Stimulated activated CD8-positive, alpha-beta memory T cell treated with anti-CD3 and anti-CD28 coated beads, Interleukin-15, amount 100 ng/mL, for 48 hours (primary cell): ENCODE measurements at regions not wholly inside any gene's neighbourhood (a gene's known extent, or its start where the extent isn't known, plus 50 kb on each side); places are given as distances from the start of the nearest gene placed in this dataset.

Experiments
- DNase-seq, 2 donors: peaks; one replicate each; pipeline ENCODE4 v3.0.0-alpha.2; 2020; ENCODE audit warnings: low read depth in 2 of 2

DNA sequence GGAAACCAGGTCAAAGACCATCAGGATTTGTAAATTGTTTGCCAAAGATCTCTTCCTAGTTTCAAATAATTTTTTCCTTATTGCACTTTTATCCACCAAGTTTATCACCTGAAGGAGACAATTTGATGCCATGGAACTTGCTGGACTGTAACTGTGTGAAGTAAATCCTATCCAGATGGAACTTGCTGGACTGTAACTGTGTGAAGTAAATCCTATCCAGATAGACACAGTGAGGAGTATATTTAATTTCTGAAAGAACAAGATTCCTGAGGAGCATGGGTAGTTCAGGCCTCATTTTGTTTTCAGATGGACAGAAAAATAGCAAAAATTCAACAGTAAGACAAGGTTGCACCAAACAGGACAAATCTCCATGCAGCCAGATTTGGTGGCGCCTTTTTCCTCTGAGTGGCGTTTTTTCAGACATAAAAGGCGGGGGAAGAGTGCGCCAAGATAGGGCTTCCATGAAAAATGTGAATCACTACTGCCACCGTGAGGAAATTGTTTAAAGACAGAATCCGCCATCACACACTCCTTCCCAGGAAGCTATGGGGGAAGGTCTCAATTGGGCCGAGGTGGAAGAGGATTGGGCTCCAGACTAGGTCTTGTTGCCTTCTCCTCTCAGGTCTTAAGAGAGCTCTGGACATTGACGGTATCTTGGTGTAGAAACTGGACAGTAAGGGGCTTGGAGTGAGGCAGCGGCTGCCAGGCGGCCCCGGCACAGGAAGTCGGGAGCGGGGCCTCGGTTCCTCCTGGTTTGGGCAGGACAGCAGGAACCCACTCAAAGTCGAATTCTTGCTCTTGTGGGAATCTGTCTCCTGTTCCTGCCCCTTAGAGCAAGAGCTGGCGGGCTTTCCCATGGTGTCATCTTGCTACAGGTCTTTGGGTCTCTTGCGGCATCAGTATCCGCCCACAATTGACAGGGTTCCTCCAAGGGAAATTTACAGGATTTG, 234.7 kb downstream of the OR13H1 start:
- DNase-seq: peak in 1 of 2 donors; percentile 38

DNA sequence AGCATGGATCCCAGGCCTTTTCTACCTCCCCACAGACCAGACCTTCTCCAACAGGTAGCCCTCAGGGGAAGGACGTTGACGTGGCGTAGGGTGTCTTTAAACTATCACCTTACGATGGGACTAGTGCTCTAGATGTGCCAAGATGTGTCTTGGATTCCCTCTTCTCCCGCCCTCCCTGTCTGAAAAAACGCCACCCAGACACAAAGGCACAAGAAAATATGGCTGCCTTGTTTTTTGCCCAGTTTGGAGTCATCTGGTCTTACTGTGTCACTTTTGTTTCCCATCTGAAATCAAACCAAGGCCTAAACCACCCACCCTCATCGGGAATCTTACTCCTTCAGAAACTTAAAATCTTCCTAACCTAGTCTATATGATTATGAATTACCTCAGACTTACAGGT, 235.4 kb downstream of the OR13H1 start:
- no peak for DNase-seq

DNA sequence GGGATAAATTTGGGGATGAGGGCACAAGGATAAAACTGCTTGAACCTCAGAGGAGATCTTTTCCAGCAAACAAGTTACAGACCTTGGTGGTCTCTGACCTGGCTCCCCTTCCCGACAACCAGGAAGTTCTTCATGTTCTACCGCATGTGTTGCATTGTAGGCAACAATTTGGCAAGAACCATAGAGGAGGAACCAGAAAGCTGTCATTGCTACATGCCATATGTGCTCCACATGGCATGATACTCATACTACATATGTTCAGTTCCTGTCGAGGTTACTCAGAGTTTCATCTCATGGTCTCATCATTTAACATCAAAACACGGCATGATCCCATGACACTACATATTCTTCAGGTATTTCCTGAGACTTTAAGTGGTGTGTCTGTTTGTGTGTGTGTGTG, 235.9 kb downstream of the OR13H1 start:
- no peak for DNase-seq

DNA sequence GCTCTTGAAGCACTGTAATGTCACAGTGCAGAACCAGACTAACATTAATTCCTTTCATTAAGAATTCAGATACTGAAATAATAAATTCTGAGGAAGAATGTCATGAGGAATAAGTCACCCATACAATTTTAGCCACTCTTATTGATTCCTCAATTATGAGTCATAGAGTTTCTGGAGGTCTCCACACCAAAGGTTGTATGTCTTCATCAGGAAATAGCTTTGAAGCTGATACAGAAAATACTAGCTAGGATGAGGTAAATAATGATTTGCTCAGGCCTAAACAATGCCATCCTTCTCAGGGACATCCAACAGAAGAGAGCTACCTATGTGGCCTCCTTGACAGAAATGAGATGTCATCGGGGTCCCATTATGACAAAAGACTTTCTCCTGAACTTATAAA, 238.8 kb downstream of the OR13H1 start:
- no peak for DNase-seq

DNA sequence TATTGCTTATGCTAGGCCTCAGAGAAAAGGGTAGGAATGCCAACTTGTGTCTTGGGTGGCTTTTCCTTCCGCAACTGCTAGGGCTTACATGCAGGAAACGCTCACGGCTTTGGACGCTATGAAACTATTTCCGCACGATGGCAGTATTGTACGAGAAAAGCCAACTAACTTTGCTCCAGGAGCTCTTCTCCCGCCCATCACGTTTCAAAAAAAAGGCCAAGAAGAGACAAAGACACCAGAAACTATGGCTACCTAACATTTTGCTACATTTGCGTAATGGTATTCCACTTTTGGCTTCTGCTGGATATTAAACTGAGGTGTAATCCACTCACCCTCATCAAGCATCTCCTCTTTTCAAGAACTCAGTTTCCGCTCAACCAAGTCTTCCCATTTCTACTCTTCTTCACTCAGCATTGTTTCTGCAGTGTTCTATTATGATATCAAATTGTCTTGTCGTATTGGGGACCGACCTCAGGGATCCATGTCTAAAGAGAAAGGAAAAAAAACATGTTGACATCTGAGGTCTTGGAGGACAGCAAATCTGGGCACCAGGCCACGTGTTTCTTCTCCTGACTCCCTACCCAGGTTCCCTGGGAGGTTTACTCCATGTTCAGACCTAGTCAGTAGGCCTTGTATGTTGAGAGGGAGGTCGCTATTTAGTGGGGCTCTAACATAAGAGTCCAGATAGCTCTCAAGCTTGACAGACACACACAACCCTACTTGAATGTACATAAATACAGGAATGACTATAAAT, 239.4 kb upstream of the STK26 start:
- peak in 1 of 2 donors; percentile 38 for DNase-seq

DNA sequence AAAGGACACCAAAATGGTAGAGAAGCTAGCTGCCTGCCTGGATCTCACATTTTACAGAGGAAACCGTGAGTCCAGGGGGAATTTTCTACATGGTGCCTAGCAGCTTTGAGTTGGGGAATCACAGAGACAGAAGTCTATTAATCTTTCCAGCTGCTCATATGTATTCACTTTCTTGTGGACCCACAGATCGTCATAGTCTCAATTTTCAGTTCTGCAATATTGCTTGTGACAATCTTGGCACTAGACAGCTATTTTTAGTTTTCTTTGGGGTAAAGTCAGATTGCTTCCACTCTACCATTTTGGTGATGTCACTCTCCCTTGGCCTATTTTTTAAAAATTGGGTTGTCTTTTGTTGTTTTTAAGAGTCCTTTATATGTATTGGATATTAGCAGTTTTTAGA, 233.4 kb upstream of the STK26 start:
- no peak for DNase-seq

DNA sequence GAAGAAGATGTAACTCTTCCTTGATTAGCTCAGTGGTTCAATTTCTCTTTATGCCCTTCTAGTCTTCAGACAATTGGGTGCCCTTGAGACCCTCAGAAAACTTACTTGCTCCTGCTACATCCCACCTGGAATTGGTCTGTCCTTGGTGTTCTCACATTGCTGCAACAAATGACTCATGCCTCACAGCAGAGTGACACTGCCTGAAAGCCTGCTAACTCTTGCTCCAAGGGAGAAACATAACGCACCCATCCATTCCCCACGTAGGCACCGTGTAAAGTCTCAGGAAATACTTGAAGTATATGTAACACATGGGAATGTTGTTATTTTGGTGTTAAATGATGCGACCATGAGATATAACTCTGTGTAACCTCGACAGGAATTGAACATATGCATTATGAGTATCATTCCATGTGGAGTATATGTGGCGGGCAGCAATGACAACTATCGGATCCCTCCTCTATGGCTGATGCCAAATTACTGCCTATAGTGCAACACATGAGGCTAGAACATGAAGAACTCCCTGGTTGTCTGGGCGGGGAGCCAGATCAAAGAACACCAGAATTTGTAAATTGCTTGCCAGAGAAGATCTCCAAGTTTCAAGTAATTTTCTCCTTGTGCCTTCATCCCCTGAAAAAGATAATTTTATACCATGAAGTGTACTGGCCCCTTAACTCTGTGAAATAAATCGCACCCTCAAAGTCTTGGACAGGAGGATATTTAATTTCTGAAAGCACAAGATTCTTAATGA, 231.3 kb upstream of the STK26 start:
- no peak for DNase-seq

DNA sequence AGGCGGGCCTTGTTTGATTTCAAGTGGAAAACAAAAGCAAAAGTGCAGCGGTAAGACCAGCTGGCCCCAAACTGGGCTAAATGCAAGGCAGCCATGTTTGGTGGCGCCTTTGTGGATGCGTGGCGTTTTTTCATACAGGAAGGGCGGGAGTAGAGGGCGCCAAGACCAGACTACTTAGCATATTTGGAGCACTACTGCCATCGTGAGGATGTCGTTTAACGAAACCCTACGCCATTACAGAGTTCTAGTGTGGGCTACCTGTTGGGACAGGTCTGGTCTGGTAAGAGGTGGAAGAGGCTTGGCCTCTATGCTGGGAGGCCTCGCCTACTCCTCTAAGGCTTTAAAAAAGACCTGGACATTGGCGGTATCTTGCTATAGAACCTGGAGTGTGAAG, 230.7 kb upstream of the STK26 start:
- DNase-seq: peak in 1 of 2 donors; percentile 75

DNA sequence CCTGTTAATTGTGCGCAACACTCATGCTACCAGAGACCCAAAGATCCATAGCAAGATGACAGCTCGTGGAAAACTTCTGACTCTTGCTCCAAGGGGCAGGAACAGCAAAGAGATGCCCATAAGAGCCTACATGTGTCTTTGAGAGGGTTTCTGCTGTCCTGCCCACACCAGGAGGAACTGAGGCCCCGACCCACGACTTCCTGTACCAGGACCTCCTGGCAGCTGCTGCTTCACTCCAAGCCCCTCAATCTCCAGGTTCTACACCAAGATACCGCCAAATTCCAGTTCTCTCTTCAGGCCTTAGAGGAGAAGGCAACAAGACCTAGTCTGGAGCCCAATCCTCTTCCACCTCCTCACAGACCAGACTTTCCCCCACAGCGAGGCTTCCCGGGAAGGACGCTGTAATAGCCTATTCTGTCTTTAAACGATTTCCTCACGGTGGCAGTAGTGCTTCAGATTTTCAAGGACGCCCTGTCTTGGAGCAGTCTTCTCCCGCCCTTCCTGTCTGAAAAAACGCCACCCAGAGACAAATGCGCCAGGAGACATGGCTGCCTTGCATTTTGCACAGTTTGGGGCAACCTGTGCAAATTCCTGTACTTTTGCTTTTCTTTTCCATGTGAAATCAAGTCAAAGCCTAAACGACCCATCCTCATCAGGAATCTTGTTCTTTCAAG, 230.2 kb upstream of the STK26 start:
- DNase-seq: peak in 1 of 2 donors; percentile 62

DNA sequence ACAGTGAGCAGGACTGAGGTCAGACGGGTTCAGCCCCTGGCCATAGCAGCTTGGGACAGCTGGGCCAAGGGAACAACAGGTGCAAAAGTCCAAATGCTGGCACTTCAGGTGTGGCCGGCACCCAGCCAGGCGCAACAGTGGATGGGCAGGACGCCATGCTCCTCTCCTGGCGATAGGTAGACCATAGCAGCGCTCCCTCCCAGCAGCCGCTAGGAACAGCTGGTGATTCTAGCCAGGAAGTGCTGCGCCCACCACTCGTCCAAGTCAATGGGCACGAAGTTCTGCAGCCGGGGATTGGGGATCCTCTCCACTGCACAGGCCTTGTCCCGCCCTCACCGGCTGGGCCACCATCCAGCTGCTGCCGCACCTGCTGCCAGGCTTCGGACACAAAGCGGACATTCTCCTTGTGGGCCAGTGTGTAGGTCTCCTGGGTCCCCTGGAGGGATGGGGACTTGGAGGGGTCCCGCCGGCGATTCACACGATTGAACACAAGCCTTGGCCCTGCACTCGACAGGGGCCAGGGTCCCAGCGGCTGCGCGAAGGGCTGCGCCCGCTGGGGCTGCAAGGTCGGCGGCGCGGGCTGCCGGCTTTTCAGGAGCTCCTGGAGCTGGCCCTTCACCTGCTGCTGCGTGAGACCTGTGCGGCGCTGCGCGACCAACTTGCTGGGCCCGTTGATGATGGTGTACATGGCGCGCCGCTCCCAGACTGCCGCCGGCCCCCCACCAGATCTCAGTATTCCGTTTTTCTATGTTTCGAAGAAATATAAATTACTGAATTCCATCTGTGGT, 227.5 kb upstream of the STK26 start:
- no peak for DNase-seq

DNA sequence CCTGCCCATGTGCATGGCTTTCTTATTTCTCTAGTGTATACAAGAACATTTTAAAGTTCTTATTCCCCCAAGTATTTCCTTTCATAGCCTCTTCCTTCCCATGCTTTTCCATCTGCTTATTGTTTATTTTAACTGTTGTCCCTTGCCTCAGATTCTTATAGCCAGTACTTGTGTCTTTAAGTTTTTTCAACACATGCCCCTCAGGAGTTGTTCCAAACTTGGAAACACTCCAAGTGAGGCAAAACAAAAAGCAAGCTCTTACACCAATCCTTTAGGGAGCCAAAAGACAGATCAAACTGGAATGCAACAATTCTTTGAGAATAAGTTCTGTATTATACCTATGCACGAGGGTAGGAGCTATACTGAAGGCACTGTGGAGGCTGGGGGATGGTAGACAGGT, 222.0 kb upstream of the STK26 start:
- no peak for DNase-seq

DNA sequence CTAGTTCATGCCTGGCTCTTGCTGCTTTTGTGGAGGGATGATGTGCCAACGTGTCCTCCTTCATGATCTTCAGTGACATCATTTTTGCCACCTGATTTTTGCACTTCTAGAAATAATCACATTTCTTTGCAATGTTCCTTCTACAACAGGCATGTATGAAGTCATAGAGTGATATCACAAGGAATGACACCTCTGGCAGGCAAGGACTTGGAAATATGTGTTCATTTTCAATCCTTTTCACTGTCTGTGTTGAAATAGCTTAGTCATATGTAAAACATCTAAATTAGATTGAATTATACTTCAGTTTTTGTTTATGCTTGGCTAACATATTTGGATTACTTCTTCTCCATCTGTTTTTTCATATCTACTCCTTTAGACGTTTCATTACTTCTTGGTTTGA, 221.2 kb upstream of the STK26 start:
- no peak for DNase-seq

DNA sequence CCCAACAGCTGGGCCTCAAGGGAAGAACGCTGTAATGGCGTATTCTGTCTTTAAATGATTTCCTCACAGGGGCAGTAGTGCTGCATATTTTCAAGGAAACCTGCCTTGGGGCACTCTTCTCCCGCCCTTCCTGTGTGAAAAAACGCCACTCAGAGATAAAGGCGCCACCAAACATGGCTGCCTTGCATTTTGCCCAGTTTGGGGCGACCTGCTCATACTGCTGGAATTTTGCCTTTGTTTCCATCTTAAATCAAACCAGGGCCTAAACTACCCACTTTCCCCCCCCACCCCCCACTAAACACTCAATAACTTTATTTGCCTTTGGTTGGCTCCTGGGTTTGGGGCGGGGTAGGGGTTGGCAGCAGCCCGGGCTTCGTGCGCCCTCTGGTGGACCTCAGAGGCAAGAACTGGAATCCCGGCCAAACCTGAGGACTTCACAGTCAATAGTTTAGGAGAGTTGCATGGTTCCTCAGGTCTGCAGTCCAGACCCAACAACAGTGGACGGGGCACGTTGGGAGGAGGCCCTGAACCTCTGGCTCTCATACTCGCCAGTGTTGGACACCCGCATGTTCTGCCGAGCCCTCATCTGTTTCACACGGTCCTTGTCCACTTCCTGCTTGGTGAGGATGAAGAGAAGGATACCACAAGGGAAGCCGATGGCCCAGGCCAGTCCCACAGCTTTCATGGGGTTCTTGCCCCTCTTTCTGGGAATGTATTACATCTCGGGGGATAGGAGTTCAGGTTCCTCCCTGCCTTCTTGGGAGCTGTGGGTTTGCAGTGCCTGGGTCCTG, 220.1 kb upstream of the STK26 start:
- peak in 1 of 2 donors; percentile 49 for DNase-seq

DNA sequence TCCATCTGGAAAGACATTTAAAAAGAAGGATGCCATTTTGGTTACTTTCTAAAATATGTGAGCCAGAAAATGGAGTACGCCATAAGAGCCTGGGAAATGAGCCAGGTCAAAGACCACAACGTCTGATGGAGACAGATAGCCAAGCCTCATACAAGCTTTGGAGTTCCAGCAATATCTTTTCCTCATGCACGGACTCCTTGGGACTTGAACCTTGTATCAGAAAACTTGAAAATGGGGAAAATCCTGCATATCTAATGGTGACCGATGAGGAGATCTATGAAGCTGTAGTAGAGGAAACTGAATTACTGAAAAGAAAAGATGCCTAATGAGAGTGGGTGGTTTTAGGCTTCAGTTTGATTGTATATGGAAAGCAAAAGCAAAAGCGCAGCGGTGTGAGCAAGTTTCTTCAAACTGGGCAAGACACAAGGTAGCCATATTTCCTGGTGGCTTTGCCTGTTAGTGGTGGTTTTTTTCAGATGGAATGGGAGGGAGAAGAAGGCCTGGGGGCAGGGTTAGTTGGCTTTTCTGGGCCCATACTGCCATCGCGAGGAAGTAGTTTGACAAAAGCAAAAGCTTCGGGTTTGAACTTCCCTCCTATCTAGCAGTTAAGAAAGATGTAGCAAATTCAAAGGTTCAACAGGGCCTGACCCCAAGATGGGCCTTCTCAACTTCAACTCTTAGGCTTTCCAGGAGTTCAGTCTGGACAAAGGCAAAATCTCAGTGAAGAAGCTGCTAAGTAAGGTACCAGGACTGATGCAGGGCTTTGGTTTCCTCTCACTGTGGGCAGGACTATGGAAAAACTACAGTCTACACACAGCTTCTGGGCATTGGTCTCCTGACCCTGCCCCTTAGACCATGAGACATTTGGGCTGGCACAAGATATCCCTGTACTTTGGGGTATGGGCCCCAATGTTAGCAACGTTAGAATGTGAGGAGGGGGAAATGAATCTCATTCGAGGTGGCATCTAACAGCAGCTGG, 210.0 kb upstream of the STK26 start:
- peak; percentile 15 to 53 for DNase-seq

DNA sequence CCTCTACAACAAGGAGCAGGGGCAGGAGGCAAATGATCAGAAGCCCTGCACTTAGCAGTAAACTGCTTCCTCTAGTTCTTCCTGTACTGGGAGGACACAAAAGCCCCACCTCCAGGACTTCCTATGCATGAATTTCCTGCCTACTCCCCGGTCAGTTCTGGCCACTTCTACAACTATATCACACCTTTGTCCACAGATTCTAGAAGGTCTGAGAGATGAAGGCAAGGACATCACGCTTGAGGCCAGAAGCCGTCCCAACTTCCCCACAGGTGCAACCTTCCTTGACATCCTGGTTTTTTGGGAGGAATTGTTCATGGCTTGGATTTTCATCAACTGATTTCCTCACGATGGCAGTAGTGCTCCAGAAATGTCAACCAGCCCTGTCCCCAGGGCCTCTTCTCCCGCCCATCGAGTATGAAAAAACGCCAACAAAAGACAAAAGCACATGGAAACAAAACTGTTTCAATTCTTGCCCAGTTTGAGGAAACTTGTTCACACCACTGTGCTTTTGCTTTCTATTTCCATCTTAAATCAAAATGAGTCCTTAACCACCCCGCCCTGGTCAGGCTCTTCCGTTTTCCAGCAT, 206.5 kb upstream of the STK26 start:
- DNase-seq: peak in 1 of 2 donors; percentile 61

DNA sequence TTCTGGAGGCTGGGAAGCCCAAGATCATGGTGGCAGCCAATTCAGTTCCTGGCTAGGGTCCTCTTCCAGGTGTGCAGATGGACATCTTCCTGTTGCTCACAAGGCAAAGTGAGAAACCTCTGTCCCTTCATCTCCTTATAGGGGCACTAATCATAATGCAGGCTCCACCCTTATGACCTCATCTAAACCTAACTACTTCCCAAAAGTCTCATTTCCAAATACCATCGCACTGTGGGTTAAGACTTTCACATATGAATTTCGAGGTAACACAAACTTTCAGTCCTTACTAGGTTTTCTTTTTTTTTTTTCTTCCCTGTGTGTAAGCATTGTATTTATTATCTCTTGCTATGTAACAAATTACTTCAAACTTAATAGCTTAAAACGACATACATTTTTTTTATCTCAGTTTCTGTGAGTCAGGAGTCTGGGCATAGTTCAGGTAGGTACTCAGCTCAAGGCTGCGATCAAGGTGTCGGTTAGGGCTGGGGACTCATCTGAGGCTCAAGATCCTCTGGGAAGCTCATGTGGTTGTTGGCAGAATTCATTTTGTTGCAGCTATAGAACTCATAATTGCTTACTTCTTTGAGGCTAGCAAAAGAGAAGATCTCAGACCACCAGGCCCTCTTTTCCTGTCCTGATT, 204.7 kb upstream of the STK26 start:
- DNase-seq: no peak

DNA sequence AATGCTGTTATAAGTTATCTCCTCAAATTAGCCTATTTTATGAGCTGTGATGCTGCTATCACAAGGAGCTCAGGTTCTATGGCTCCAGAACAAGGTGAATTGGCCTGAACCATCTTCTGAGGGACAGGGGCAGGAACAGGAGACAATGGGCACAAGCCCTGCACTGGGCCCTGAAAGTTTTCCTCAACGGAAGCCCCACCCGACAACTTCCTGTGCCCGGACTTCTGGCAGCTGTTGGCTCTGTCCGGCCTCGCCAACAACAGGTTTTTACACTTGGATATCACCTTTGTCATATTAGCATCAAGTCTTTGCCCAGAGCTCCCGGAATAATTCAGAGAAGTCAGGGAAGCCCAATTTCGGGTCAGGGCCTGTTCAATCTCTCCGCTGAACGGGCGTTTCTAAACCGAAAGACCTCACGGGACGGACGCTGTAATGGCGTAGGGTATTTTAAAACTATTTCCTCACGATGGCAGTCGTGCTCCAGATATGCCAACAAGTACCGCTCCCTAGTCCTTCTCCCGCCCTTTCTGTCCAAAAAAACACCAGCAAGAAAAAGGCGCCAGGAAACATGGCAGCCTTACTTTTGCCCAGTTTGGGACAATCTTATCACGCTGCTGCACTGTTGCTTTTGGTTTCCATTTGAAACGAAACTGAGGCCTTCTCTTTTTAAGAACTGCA, 201.0 kb upstream of the STK26 start:
- DNase-seq: peak in 1 of 2 donors; percentile 53
